ENCODE measurements at regions not wholly inside any gene's neighbourhood (a gene's known extent, or its start where the extent isn't known, plus 50 kb on each side); places are given as distances from the start of the nearest gene placed in this dataset.

DNA sequence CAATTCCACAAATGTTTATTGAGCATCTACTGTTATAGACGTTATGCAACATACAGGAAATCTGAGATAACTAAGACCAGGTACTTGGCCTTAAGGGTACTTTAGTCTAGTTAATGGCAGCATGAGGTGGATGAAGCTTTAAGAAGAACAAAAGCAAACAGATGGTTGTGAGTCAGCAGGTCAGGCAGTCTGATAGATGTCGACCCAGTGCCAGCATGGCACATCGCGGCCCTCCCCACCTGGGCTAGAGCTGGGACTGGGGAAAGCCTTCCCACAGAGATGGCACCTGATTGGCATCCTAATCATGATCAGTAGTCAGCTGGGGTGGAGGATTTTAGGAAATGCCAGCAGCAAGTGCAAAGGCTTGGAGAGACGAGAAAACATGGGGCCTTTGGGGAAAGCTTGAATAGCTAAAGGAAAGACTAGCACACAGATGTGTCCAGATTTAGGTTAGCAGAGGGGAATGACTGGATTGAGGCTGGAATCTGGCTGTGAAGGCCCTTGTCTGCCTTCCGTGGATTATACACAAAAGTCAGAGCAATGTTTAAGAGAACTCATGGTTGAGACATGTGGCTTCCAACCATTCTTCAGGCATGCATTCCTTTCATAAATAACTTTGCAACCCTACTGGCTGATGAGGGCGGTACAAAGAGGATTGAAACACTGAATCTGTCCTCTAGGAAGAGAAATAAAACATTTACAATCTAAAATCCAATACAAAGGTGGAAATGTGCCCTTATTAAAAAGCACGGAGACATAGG lies 395.4 kb upstream of the WWC1 start:
- CTCF ChIA-PET, result no interaction called here
- Mint-ChIP-seq H3K27ac (no peak overlapping the region), H3K9me3 (ENCODE audit: insufficient read depth) (peaks cover 2% of the 10 kb centered on the region), H3K27me3 (no peaks in the 10 kb centered on the region), H3K4me3 (no peak overlapping the region), H3K4me1 (no peaks in the 10 kb centered on the region)
- Histone ChIP-seq H3K4me1 (ENCODE audit: control insufficient read depth in 2 of 2, insufficient read depth in 2 of 2, low read length in 2 of 2) (no peaks in the 10 kb centered on the region), H3K36me3 (replicated peaks in 1 of 2; ENCODE audit: control extremely low read depth in 1 of 2, control insufficient read depth in 1 of 2, extremely low read depth in 1 of 2, insufficient read depth in 2 of 2, low read length in 1 of 2) (no peaks in the 10 kb centered on the region), H2AFZ (ENCODE audit: insufficient read depth, low read depth, low read length, poor library complexity, severe bottlenecking) (no peak overlapping the region), H3K27ac (ENCODE audit: low read length in 2 of 2) (no peak overlapping the region), H3K4me3 (ENCODE audit: control extremely low read depth in 1 of 5, extremely low read depth in 1 of 5, insufficient read depth in 1 of 5, low read depth in 2 of 5, low read length in 4 of 5) (no peak overlapping the region), H4K20me1 (ENCODE audit: control insufficient read depth, insufficient read depth, low read length, poor library complexity, severe bottlenecking) (no peaks in the 10 kb centered on the region), H3K79me2 (ENCODE audit: control insufficient read depth, insufficient read depth, low read length) (no peaks in the 10 kb centered on the region), H3K9ac (ENCODE audit: low read length) (no peak overlapping the region), H3K9me3 (ENCODE audit: control extremely low read depth in 1 of 3, control insufficient read depth in 2 of 3, insufficient read depth in 1 of 3, low read length in 2 of 3) (no peaks in the 10 kb centered on the region), H3K4me2 (replicated peaks; ENCODE audit: low read depth, low read length, poor library complexity, severe bottlenecking) (no peak overlapping the region), H3K27me3 (replicated peaks in 1 of 4; ENCODE audit: control extremely low read depth in 1 of 4, control insufficient read depth in 3 of 4, insufficient read depth in 4 of 4, low read length in 3 of 4) (no peaks in the 10 kb centered on the region)
- intact Hi-C loops (cut with micrococcal nuclease), result no loop called here
- DNase-seq (no peak), ATAC-seq (ENCODE audit: low read depth) (no peak)
- POLR2A ChIA-PET, result no interaction called here
- 100% methylated on average over 5 of the region's 8 CpGs for WGBS (ENCODE audit: insufficient coverage)
- TF ChIP-seq EZH2 (IDR thresholded peaks at IDR 0.05; ENCODE audit: borderline replicate concordance, insufficient read depth, low read depth, low read length, poor library complexity, severe bottlenecking), result no peak
- TF ChIP-seq, protein P1, sequence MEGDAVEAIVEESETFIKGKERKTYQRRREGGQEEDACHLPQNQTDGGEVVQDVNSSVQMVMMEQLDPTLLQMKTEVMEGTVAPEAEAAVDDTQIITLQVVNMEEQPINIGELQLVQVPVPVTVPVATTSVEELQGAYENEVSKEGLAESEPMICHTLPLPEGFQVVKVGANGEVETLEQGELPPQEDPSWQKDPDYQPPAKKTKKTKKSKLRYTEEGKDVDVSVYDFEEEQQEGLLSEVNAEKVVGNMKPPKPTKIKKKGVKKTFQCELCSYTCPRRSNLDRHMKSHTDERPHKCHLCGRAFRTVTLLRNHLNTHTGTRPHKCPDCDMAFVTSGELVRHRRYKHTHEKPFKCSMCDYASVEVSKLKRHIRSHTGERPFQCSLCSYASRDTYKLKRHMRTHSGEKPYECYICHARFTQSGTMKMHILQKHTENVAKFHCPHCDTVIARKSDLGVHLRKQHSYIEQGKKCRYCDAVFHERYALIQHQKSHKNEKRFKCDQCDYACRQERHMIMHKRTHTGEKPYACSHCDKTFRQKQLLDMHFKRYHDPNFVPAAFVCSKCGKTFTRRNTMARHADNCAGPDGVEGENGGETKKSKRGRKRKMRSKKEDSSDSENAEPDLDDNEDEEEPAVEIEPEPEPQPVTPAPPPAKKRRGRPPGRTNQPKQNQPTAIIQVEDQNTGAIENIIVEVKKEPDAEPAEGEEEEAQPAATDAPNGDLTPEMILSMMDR (IDR thresholded peaks at IDR 0.05), result no peak

DNA sequence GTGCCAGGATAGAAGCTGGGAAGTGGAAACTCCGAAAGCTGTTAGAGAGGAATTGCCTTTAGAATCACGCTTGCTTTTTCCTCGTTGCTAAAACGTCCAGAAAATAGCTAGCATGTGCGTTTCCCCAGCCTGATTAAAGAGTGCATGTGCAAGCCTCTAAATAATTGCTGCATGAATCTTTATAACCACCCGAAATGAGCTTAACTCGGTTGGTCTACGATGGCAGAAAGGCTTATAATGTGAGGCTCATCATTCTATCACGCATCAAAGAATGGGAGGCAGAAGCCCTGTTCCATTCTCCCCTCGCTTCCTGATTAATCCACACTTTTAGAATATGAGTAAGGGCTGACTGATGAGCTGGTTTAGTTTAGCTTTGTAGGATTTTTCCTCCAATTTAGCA lies 394.6 kb upstream of the WWC1 start:
- no peaks in the 10 kb centered on the region for H3K36me3 ChIP-seq (replicated peaks in 1 of 2; ENCODE audit: control extremely low read depth in 1 of 2, control insufficient read depth in 1 of 2, extremely low read depth in 1 of 2, insufficient read depth in 2 of 2, low read length in 1 of 2)
- Mint-ChIP-seq H3K27ac (no peak overlapping the region), H3K9me3 (ENCODE audit: insufficient read depth) (peaks cover 2% of the 10 kb centered on the region), H3K27me3 (no peaks in the 10 kb centered on the region), H3K4me3 (no peak overlapping the region), H3K4me1 (no peaks in the 10 kb centered on the region)
- H3K4me2 ChIP-seq (replicated peaks; ENCODE audit: low read depth, low read length, poor library complexity, severe bottlenecking), result no peak overlapping the region
- CTCF ChIA-PET, result no interaction called here
- intact Hi-C loops (cut with micrococcal nuclease), result no loop called here
- no peak overlapping the region for H3K4me3 ChIP-seq (ENCODE audit: control extremely low read depth in 1 of 5, extremely low read depth in 1 of 5, insufficient read depth in 1 of 5, low read depth in 2 of 5, low read length in 4 of 5)
- no peaks in the 10 kb centered on the region for H3K9me3 ChIP-seq (ENCODE audit: control extremely low read depth in 1 of 3, control insufficient read depth in 2 of 3, insufficient read depth in 1 of 3, low read length in 2 of 3)
- H3K79me2 ChIP-seq (ENCODE audit: control insufficient read depth, insufficient read depth, low read length), result no peaks in the 10 kb centered on the region
- 88% methylated on average over 6 of the region's 10 CpGs for WGBS (ENCODE audit: insufficient coverage)
- no peak overlapping the region for H2AFZ ChIP-seq (ENCODE audit: insufficient read depth, low read depth, low read length, poor library complexity, severe bottlenecking)
- TF ChIP-seq, protein P1 (IDR thresholded peaks at IDR 0.05), result no peak
- TF ChIP-seq EZH2 (IDR thresholded peaks at IDR 0.05; ENCODE audit: borderline replicate concordance, insufficient read depth, low read depth, low read length, poor library complexity, severe bottlenecking), result no peak
- ATAC-seq (ENCODE audit: low read depth), result no peak
- DNase-seq, result no peak
- no peak overlapping the region for H3K9ac ChIP-seq (ENCODE audit: low read length)
- no peak overlapping the region for H3K27ac ChIP-seq (ENCODE audit: low read length in 2 of 2)
- no peaks in the 10 kb centered on the region for H3K4me1 ChIP-seq (ENCODE audit: control insufficient read depth in 2 of 2, insufficient read depth in 2 of 2, low read length in 2 of 2)
- no peaks in the 10 kb centered on the region for H4K20me1 ChIP-seq (ENCODE audit: control insufficient read depth, insufficient read depth, low read length, poor library complexity, severe bottlenecking)
- H3K27me3 ChIP-seq (replicated peaks in 1 of 4; ENCODE audit: control extremely low read depth in 1 of 4, control insufficient read depth in 3 of 4, insufficient read depth in 4 of 4, low read length in 3 of 4), result no peaks in the 10 kb centered on the region
- POLR2A ChIA-PET, result no interaction called here
